ENCODE measurements at regions not wholly inside any gene's neighbourhood (a gene's known extent, or its start where the extent isn't known, plus 50 kb on each side); places are given as distances from the start of the nearest gene placed in this dataset.

- no peak overlapping the region for H2AFZ ChIP-seq (ENCODE audit: low read depth, low read length, severe bottlenecking)
- no peak for TF ChIP-seq EZH2phosphoT487 (conservative IDR thresholded peaks at IDR 0.05; ENCODE audit: low read length)
- no peak for TF ChIP-seq CTCF (IDR thresholded peaks at IDR 0.05; ENCODE audit: insufficient read depth, low read length, poor library complexity, severe bottlenecking)
- no peaks in the 10 kb centered on the region for H3K27me3 ChIP-seq (ENCODE audit: low read length)
- no peaks in the 10 kb centered on the region for H3K36me3 ChIP-seq (ENCODE audit: low read length)
- no peaks in the 10 kb centered on the region for H4K20me1 ChIP-seq (ENCODE audit: low read depth, low read length)
- no peak overlapping the region for H3K4me3 ChIP-seq (ENCODE audit: insufficient read depth, low read length, poor library complexity, severe bottlenecking)
- H3K9me2 ChIP-seq (replicated peaks; ENCODE audit: insufficient read depth, low read length), result no peaks in the 10 kb centered on the region
- H3K9me3 ChIP-seq (ENCODE audit: insufficient read depth, low read length), result peaks cover 7% of the 10 kb centered on the region; the same call in 1 of the 2 replicates
- H3K27ac ChIP-seq (ENCODE audit: low read depth, low read length), result no peak overlapping the region
- H3K4me2 ChIP-seq (ENCODE audit: low read depth, low read length, poor library complexity, severe bottlenecking), result no peak overlapping the region
- no peak overlapping the region for H3K9ac ChIP-seq (ENCODE audit: low read length)
- H3K79me2 ChIP-seq (ENCODE audit: insufficient read depth, low read length), result no peaks in the 10 kb centered on the region
- H3F3A ChIP-seq (ENCODE audit: insufficient read depth), result no peaks in the 10 kb centered on the region
Measured at GRCh38 chr10:83037653-83038052, 1101.7 kb upstream of the GHITM start.

GRCh38 chr10:83038631-83039030 lies 1100.7 kb upstream of the GHITM start:
- Histone ChIP-seq H3K9ac (ENCODE audit: low read length) (no peak overlapping the region), H3K27me3 (ENCODE audit: low read length) (no peaks in the 10 kb centered on the region), H3K4me3 (ENCODE audit: insufficient read depth, low read length, poor library complexity, severe bottlenecking) (no peak overlapping the region), H3K4me2 (ENCODE audit: low read depth, low read length, poor library complexity, severe bottlenecking) (no peak overlapping the region), H3K27ac (ENCODE audit: low read depth, low read length) (no peak overlapping the region), H4K20me1 (ENCODE audit: low read depth, low read length) (no peaks in the 10 kb centered on the region), H3K9me2 (replicated peaks; ENCODE audit: insufficient read depth, low read length) (no peaks in the 10 kb centered on the region), H3K79me2 (ENCODE audit: insufficient read depth, low read length) (no peaks in the 10 kb centered on the region), H2AFZ (ENCODE audit: low read depth, low read length, severe bottlenecking) (no peak overlapping the region), H3F3A (ENCODE audit: insufficient read depth) (no peaks in the 10 kb centered on the region), H3K9me3 (ENCODE audit: insufficient read depth, low read length) (peaks cover 7% of the 10 kb centered on the region; the same call in 1 of the 2 replicates), H3K36me3 (ENCODE audit: low read length) (no peaks in the 10 kb centered on the region)
- TF ChIP-seq EZH2phosphoT487 (conservative IDR thresholded peaks at IDR 0.05; ENCODE audit: low read length) (no peak), CTCF (IDR thresholded peaks at IDR 0.05; ENCODE audit: insufficient read depth, low read length, poor library complexity, severe bottlenecking) (no peak)

DNA sequence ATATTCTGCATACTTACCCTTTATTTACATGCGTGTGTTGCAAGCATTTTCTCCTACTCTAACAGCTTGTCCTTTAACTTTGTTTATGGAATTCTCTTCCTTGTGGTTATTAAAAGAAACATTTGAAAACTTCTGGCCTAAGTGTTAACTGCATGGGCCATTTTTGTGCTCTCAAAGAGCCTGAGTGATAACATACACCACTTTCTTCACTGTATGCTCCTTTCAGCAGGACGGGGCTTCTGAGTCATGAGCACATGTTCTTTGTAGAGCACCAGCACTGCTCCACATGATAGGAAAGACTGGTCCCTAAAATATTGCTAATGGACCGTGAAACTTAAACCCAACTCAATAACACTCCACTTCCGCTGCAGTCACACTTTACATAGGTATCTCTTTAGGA lies 1093.6 kb upstream of the GHITM start:
- Histone ChIP-seq H3K27me3 (ENCODE audit: low read length) (no peaks in the 10 kb centered on the region), H3K4me3 (ENCODE audit: insufficient read depth, low read length, poor library complexity, severe bottlenecking) (no peak overlapping the region), H3K9me2 (replicated peaks; ENCODE audit: insufficient read depth, low read length) (no peaks in the 10 kb centered on the region), H3F3A (ENCODE audit: insufficient read depth) (no peaks in the 10 kb centered on the region), H3K9me3 (ENCODE audit: insufficient read depth, low read length) (no peaks in the 10 kb centered on the region), H3K27ac (ENCODE audit: low read depth, low read length) (no peak overlapping the region), H4K20me1 (ENCODE audit: low read depth, low read length) (no peaks in the 10 kb centered on the region), H3K36me3 (ENCODE audit: low read length) (no peaks in the 10 kb centered on the region), H3K4me2 (ENCODE audit: low read depth, low read length, poor library complexity, severe bottlenecking) (no peak overlapping the region), H3K79me2 (ENCODE audit: insufficient read depth, low read length) (no peaks in the 10 kb centered on the region), H2AFZ (ENCODE audit: low read depth, low read length, severe bottlenecking) (no peak overlapping the region), H3K9ac (ENCODE audit: low read length) (no peak overlapping the region)
- TF ChIP-seq CTCF (IDR thresholded peaks at IDR 0.05; ENCODE audit: insufficient read depth, low read length, poor library complexity, severe bottlenecking), result no peak
- TF ChIP-seq EZH2phosphoT487 (conservative IDR thresholded peaks at IDR 0.05; ENCODE audit: low read length), result no peak

All from SU-DHL-6 (cell line).